ENCODE measurements at regions not wholly inside any gene's neighbourhood (a gene's known extent, or its start where the extent isn't known, plus 50 kb on each side); places are given as distances from the start of the nearest gene placed in this dataset.

DNA sequence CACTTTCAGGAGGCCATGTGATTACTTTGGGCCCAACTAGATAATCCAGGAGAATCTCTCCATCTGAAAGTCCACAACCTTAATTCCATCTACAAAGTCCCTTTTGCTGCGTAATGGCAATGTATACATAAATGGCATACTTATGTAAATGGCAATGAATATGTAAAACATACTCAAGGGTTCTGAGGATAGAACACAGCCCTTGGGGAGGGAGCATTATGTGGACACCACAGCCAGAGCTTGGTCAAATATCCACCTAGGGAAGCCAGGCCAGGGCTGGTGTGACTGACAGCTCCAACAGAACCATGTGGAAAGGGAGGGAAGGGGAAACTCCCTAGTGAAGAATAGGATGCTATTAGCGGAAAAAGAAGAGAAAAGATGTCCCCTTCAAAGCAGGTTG lies 496.2 kb downstream of the COG6 start (continued):
- TF ChIP-seq, protein P1, sequence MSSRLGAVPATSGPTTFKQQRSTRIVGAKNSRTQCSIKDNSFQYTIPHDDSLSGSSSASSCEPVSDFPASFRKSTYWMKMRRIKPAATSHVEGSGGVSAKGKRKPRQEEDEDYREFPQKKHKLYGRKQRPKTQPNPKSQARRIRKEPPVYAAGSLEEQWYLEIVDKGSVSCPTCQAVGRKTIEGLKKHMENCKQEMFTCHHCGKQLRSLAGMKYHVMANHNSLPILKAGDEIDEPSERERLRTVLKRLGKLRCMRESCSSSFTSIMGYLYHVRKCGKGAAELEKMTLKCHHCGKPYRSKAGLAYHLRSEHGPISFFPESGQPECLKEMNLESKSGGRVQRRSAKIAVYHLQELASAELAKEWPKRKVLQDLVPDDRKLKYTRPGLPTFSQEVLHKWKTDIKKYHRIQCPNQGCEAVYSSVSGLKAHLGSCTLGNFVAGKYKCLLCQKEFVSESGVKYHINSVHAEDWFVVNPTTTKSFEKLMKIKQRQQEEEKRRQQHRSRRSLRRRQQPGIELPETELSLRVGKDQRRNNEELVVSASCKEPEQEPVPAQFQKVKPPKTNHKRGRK (CRISPR knock-in tag; IDR thresholded peaks at IDR 0.05; ENCODE audit: borderline replicate concordance), result no peak
- TF ChIP-seq, protein P2, sequence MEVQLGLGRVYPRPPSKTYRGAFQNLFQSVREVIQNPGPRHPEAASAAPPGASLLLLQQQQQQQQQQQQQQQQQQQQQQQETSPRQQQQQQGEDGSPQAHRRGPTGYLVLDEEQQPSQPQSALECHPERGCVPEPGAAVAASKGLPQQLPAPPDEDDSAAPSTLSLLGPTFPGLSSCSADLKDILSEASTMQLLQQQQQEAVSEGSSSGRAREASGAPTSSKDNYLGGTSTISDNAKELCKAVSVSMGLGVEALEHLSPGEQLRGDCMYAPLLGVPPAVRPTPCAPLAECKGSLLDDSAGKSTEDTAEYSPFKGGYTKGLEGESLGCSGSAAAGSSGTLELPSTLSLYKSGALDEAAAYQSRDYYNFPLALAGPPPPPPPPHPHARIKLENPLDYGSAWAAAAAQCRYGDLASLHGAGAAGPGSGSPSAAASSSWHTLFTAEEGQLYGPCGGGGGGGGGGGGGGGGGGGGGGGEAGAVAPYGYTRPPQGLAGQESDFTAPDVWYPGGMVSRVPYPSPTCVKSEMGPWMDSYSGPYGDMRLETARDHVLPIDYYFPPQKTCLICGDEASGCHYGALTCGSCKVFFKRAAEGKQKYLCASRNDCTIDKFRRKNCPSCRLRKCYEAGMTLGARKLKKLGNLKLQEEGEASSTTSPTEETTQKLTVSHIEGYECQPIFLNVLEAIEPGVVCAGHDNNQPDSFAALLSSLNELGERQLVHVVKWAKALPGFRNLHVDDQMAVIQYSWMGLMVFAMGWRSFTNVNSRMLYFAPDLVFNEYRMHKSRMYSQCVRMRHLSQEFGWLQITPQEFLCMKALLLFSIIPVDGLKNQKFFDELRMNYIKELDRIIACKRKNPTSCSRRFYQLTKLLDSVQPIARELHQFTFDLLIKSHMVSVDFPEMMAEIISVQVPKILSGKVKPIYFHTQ (CRISPR knock-in tag; IDR thresholded peaks at IDR 0.05), result no peak
- TF ChIP-seq, protein P3, sequence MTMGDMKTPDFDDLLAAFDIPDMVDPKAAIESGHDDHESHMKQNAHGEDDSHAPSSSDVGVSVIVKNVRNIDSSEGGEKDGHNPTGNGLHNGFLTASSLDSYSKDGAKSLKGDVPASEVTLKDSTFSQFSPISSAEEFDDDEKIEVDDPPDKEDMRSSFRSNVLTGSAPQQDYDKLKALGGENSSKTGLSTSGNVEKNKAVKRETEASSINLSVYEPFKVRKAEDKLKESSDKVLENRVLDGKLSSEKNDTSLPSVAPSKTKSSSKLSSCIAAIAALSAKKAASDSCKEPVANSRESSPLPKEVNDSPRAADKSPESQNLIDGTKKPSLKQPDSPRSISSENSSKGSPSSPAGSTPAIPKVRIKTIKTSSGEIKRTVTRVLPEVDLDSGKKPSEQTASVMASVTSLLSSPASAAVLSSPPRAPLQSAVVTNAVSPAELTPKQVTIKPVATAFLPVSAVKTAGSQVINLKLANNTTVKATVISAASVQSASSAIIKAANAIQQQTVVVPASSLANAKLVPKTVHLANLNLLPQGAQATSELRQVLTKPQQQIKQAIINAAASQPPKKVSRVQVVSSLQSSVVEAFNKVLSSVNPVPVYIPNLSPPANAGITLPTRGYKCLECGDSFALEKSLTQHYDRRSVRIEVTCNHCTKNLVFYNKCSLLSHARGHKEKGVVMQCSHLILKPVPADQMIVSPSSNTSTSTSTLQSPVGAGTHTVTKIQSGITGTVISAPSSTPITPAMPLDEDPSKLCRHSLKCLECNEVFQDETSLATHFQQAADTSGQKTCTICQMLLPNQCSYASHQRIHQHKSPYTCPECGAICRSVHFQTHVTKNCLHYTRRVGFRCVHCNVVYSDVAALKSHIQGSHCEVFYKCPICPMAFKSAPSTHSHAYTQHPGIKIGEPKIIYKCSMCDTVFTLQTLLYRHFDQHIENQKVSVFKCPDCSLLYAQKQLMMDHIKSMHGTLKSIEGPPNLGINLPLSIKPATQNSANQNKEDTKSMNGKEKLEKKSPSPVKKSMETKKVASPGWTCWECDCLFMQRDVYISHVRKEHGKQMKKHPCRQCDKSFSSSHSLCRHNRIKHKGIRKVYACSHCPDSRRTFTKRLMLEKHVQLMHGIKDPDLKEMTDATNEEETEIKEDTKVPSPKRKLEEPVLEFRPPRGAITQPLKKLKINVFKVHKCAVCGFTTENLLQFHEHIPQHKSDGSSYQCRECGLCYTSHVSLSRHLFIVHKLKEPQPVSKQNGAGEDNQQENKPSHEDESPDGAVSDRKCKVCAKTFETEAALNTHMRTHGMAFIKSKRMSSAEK (CRISPR knock-in tag; IDR thresholded peaks at IDR 0.05; ENCODE audit: borderline replicate concordance), result no peak
- TF ChIP-seq ETV6 (CRISPR knock-in tag; IDR thresholded peaks at IDR 0.05), result no peak

DNA sequence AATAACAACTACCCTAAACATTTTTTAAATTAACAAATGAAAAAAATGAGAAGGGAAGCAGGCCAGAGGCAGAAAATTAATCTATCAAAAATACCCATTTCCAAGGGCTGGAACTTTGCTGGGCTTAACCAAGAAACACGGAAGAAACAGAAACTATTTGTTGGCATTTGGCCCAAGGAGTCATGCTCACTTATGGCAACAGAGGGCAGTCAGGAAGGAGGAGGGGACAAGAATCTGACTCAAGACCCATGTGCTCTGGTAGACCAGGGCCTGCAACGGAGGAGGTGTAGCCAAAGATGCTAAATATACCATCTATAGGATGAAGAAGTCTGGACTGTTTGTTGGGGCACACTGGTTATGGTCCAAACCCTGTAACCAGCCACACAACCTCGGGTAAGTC lies 496.7 kb downstream of the COG6 start:
- no peaks in the 10 kb centered on the region; the same call in 1 of the 2 replicates for H3K27me3 Mint-ChIP-seq (ENCODE audit: low read depth)
- ChIA-PET POLR2A (no interaction called here), CTCF (no interaction called here)
- no peak overlapping the region for H3K4me3 Mint-ChIP-seq
- no peak for DNase-seq (ENCODE audit: low spot score)
- H3K9me3 Mint-ChIP-seq, result no peaks in the 10 kb centered on the region
- peaks cover 10% of the 10 kb centered on the region; the same call in 1 of the 2 replicates for H3K4me1 Mint-ChIP-seq
- H3K36me3 Mint-ChIP-seq, result no peaks in the 10 kb centered on the region
- no peak overlapping the region for H3K27ac Mint-ChIP-seq
- ATAC-seq, result no peak
- TF ChIP-seq NR1H2 (CRISPR knock-in tag; IDR thresholded peaks at IDR 0.05), result no peak
- TF ChIP-seq, protein P4, sequence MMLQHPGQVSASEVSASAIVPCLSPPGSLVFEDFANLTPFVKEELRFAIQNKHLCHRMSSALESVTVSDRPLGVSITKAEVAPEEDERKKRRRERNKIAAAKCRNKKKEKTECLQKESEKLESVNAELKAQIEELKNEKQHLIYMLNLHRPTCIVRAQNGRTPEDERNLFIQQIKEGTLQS (CRISPR knock-in tag; conservative IDR thresholded peaks at IDR 0.05), result no peak
- TF ChIP-seq ZNF232 (CRISPR knock-in tag; IDR thresholded peaks at IDR 0.05), result no peak
- TF ChIP-seq, protein P5, sequence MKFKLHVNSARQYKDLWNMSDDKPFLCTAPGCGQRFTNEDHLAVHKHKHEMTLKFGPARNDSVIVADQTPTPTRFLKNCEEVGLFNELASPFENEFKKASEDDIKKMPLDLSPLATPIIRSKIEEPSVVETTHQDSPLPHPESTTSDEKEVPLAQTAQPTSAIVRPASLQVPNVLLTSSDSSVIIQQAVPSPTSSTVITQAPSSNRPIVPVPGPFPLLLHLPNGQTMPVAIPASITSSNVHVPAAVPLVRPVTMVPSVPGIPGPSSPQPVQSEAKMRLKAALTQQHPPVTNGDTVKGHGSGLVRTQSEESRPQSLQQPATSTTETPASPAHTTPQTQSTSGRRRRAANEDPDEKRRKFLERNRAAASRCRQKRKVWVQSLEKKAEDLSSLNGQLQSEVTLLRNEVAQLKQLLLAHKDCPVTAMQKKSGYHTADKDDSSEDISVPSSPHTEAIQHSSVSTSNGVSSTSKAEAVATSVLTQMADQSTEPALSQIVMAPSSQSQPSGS (CRISPR knock-in tag; IDR thresholded peaks at IDR 0.05; ENCODE audit: borderline replicate concordance, low read depth), result no peak
- TF ChIP-seq, protein P6, sequence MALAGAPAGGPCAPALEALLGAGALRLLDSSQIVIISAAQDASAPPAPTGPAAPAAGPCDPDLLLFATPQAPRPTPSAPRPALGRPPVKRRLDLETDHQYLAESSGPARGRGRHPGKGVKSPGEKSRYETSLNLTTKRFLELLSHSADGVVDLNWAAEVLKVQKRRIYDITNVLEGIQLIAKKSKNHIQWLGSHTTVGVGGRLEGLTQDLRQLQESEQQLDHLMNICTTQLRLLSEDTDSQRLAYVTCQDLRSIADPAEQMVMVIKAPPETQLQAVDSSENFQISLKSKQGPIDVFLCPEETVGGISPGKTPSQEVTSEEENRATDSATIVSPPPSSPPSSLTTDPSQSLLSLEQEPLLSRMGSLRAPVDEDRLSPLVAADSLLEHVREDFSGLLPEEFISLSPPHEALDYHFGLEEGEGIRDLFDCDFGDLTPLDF (CRISPR knock-in tag; IDR thresholded peaks at IDR 0.05), result no peak
- TF ChIP-seq, protein P7, sequence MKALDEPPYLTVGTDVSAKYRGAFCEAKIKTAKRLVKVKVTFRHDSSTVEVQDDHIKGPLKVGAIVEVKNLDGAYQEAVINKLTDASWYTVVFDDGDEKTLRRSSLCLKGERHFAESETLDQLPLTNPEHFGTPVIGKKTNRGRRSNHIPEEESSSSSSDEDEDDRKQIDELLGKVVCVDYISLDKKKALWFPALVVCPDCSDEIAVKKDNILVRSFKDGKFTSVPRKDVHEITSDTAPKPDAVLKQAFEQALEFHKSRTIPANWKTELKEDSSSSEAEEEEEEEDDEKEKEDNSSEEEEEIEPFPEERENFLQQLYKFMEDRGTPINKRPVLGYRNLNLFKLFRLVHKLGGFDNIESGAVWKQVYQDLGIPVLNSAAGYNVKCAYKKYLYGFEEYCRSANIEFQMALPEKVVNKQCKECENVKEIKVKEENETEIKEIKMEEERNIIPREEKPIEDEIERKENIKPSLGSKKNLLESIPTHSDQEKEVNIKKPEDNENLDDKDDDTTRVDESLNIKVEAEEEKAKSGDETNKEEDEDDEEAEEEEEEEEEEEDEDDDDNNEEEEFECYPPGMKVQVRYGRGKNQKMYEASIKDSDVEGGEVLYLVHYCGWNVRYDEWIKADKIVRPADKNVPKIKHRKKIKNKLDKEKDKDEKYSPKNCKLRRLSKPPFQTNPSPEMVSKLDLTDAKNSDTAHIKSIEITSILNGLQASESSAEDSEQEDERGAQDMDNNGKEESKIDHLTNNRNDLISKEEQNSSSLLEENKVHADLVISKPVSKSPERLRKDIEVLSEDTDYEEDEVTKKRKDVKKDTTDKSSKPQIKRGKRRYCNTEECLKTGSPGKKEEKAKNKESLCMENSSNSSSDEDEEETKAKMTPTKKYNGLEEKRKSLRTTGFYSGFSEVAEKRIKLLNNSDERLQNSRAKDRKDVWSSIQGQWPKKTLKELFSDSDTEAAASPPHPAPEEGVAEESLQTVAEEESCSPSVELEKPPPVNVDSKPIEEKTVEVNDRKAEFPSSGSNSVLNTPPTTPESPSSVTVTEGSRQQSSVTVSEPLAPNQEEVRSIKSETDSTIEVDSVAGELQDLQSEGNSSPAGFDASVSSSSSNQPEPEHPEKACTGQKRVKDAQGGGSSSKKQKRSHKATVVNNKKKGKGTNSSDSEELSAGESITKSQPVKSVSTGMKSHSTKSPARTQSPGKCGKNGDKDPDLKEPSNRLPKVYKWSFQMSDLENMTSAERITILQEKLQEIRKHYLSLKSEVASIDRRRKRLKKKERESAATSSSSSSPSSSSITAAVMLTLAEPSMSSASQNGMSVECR (CRISPR knock-in tag; IDR thresholded peaks at IDR 0.05; ENCODE audit: borderline replicate concordance), result no peak
- TF ChIP-seq ZNF317 (CRISPR knock-in tag; IDR thresholded peaks at IDR 0.05; ENCODE audit: borderline replicate concordance, low read depth), result no peak
- no peak for TF ChIP-seq SOX15 (CRISPR knock-in tag; IDR thresholded peaks at IDR 0.05)
- TF ChIP-seq SMAD3 (CRISPR knock-in tag; IDR thresholded peaks at IDR 0.05; ENCODE audit: borderline replicate concordance), result no peak
- TF ChIP-seq, protein P8, sequence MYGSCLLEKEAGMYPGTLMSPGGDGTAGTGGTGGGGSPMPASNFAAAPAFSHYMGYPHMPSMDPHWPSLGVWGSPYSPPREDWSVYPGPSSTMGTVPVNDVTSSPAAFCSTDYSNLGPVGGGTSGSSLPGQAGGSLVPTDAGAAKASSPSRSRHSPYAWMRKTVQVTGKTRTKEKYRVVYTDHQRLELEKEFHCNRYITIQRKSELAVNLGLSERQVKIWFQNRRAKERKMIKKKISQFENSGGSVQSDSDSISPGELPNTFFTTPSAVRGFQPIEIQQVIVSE (CRISPR knock-in tag; IDR thresholded peaks at IDR 0.05; ENCODE audit: borderline replicate concordance), result no peak
- TF ChIP-seq RELA (CRISPR knock-in tag; IDR thresholded peaks at IDR 0.05; ENCODE audit: borderline replicate concordance), result no peak
- TF ChIP-seq ETV6 (CRISPR knock-in tag; IDR thresholded peaks at IDR 0.05), result no peak
- no peak for TF ChIP-seq TP53 (CRISPR knock-in tag; IDR thresholded peaks at IDR 0.05)
- no peak for TF ChIP-seq SP1 (CRISPR knock-in tag; conservative IDR thresholded peaks at IDR 0.05)
- no peak for TF ChIP-seq FOXP1 (CRISPR knock-in tag; IDR thresholded peaks at IDR 0.05; ENCODE audit: borderline replicate concordance)
